NCI-H1105 (cell line): ENCODE measurements at regions not wholly inside any gene's neighbourhood (a gene's known extent, or its start where the extent isn't known, plus 50 kb on each side); places are given as distances from the start of the nearest gene placed in this dataset.
A peak's percentile ranks its signal among the peaks of the same experiment; 100 is the strongest.

Experiments
- DNase-seq: peaks from one replicate; lab custom pipeline; 2025; lab: John Stamatoyannopoulos, UW

GRCh38 chr7:25632616-25633015 lies 404.3 kb upstream of the NPVF start:
- no peak for DNase-seq

GRCh38 chr7:25633426-25634036 lies 405.2 kb upstream of the NPVF start:
- no peak for DNase-seq

- no peak for DNase-seq
Observed at GRCh38 chr7:25636168-25636567, 407.9 kb upstream of the NPVF start.

GRCh38 chr7:25636871-25637283 lies 408.6 kb upstream of the NPVF start:
- no peak for DNase-seq

- DNase-seq, result no peak
Observed at GRCh38 chr7:25638068-25638467, 409.8 kb upstream of the NPVF start.

- DNase-seq, result no peak
Observed at GRCh38 chr7:25638590-25639244, 410.4 kb upstream of the NPVF start.

- no peak for DNase-seq
Observed at GRCh38 chr7:25642849-25643248, 414.6 kb upstream of the NPVF start.

GRCh38 chr7:25643286-25643685 lies 415.0 kb upstream of the NPVF start:
- DNase-seq, result no peak

GRCh38 chr7:25643770-25644394 lies 415.6 kb upstream of the NPVF start:
- DNase-seq, result no peak

GRCh38 chr7:25646726-25647413 lies 418.6 kb upstream of the NPVF start:
- DNase-seq, result no peak

- no peak for DNase-seq
Observed at GRCh38 chr7:25647872-25648271, 419.6 kb upstream of the NPVF start.

GRCh38 chr7:25652366-25652765 lies 424.1 kb upstream of the NPVF start:
- no peak for DNase-seq

GRCh38 chr7:25653384-25653783 lies 425.1 kb upstream of the NPVF start:
- DNase-seq, result no peak

- no peak for DNase-seq
Observed at GRCh38 chr7:25656071-25656470, 427.8 kb upstream of the NPVF start.

GRCh38 chr7:25656581-25657026 lies 428.3 kb upstream of the NPVF start:
- peak; percentile 59 for DNase-seq

GRCh38 chr7:25658375-25658774 lies 430.1 kb upstream of the NPVF start:
- DNase-seq, result no peak

GRCh38 chr7:25659841-25660240 lies 431.6 kb upstream of the NPVF start:
- no peak for DNase-seq

GRCh38 chr7:25662841-25663800 lies 434.8 kb upstream of the NPVF start:
- DNase-seq, result no peak

GRCh38 chr7:25663877-25664276 lies 435.6 kb upstream of the NPVF start:
- no peak for DNase-seq

- no peak for DNase-seq
Observed at GRCh38 chr7:25664593-25664992, 436.3 kb upstream of the NPVF start.

GRCh38 chr7:25665374-25665773 lies 437.1 kb upstream of the NPVF start:
- no peak for DNase-seq
